Epidermal melanocyte (primary cell): ENCODE measurements at regions not wholly inside any gene's neighbourhood (a gene's known extent, or its start where the extent isn't known, plus 50 kb on each side); places are given as distances from the start of the nearest gene placed in this dataset.

Experiments
- DNase-seq: peaks from one replicate; pipeline ENCODE4 v3.0.0; 2011; ENCODE audit warnings: low spot score; ENCODE audit not compliant: insufficient read length

DNA sequence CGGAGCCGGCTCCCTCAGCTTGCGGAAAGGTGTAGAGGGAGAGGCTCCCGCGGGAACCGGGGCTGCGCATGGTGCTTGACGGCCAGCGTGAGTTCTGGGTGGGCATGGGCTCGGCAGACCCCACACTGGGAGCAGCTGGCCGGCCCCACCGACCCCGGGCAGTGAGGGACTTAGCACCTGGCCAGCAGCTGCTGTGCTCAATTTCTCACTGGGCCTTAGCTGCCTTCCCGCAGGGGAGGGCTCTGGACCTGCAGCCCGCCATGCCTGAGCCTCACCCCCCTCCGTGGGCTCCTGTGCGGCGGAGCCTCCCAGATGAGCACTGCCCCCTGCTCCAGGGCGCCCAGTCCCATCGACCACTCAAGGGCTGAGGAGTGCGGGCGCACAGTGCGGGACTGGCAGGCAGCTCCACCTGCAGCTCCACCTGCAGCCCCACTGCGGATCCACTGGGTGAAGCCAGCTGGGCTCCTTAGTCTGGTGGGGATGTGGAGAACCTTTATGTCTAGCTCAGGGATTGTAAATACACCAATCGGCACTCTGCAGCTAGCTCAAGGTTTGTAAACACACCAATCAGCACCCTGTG, 1141.8 kb downstream of the PCDH17 start:
- no peak for DNase-seq

DNA sequence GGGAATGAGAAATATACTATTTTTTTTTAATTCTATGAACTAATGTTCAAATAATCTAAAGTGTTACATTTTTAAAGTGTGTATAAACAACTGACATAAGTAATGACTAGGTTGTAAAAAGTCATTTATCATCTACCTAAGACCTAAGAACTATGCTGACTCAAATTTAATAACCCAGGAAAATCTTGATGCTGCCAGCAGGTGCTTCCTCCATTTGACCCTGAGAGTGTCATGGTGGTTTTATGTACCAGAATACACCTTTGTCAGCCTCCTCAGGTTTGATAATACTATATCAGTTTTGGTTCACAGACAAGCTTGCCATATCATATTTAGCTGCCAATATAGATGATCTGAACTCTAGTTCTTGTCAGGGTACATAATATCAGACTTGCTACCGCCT, 1151.2 kb downstream of the PCDH17 start:
- no peak for DNase-seq

DNA sequence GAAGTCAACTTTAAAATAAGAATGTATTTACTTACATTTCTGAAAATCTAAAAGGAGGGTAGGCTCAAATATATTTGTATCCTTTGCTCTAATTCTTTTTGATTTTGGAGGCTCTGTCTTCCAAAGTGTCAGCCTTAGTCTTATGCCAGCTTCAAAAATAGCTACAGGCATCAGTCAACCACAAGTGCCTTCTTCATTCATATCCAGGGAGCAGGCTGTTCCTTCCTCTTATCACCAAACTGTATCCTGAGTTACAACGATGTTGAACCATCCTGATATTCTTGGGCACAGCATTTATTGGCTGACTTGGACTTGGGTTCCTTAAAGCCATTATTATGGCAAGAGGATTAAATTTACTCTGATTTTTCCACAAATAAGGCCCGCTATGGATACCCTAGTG, 1161.3 kb downstream of the PCDH17 start:
- no peak for DNase-seq

DNA sequence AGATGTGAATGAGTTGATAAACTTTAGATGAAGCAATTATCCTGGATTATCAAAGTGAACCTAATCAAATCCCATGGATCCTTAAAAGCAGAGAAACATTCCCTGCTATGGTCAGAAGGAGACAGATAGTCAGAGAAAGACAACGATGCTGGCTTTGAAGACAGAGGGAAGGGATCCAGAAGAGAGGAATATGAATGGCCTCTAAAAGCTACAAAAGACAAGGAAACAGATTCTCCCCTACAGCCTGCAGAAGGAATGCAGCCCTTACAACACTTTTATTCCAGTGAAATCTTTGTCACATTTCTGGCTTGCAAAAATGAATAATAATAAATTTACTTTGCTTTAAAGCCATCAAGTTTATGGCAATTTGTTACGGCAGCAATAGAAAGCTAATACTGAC, 1164.2 kb downstream of the PCDH17 start:
- no peak for DNase-seq

DNA sequence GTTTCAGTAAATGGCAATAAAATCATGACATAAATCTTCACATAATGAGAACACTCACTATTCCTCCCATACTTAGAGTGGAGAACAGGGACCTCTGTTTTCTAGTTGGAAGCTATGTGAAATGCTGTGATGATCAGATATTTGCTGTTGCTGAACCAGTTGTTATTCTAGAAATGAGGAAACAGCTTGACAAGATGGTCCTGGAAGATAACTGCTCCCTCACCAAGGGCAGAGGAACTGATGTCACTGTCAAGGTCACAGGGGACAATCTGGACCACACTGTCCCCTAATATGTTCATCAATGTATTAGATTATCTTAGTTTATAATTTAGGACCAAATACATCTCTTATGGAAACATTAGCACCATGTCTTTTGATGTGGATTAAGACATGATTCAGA, 1173.3 kb downstream of the PCDH17 start:
- no peak for DNase-seq

DNA sequence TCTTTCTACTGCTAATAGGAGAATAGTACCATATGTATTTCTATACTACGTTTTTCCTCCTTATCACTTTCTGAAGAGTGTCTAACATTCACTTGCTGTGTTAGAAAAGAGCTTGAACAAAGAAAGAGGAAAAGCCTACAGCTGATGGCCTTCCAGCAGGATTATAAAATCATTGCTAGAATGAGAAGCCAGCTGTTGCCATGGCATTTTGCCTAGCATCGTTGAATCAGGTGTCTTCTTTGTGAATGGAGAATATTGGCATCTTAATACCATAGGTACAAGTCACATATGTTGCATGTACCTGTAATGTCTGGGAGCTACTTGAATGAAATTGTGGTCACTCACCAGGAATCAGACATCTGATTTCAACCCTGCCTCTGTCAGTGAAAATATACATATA, 1174.9 kb downstream of the PCDH17 start:
- no peak for DNase-seq

DNA sequence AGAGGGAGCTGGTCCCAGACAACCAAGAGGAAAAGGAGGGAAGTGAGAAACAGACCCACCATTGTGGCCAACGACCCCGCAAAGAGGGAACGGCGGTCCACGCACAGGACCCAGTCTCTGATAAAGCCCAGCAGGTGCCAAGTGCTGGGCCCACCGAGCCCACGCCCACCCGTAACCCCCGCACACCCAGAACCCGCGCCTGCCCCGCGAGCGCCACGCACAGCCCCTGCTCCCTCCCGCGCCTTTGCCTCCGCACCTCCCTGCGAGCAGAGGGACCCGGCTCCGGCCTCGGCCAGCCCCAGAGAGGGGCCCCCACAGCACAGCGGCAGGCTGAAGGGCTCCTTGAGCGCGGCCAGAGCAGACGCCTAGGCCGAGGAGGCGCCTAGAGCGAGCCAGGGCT, 1192.2 kb downstream of the PCDH17 start:
- DNase-seq = no peak

DNA sequence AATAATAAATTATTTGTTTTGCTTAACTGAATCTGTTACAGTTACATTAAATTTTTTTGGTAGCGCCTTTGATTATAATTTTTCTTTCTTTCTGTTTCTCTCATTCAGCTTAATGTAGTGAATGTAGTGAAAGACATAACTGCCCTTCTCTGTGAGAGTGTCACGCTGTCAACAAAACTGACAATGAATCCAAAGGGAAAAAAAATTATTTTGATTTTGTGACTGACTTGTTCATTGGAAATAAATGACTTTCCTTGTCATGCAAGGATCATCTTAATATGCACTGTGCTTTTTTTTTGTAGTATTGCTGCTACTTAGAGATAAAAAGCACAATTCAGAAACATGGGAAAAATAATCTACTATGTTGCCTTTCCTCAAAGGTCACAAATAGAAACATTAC, 1196.4 kb downstream of the PCDH17 start:
- DNase-seq = no peak

DNA sequence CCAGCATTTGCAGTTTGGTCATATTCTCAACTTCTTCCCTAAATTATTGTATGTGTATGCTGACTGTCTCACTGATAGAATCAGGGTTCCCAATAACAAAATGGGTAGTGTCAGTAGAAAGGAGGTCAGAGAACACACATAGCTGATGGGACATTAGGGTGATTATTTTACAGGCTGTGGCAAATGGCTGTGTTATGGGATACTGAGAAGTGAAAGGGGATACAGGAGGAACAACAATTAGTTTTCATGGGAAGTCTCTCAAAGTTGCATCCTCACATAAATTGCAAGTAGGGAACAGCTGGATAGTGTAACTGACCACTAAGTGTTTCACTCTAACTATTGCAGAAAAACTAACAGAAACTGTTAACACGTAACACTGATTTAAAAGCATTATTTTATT, 1199.3 kb downstream of the PCDH17 start:
- DNase-seq = no peak

DNA sequence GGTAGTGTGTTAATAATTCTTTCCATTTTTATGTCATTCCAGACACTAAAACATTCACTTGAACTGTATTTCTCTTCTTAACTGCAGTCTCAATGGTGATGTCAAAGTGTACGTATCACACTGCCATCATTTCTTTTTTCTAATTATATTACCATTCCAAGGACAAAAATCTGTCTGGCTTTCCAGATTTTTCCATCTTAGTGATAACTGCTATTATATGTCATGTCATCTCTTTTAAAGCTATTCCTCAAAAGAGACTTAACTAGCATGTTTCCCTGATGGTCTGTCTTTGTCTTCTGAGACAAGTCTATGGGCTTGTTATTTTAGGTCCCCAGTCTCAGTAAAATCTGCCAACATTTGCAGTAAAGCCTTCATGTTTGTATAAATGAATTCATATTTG, 1207.1 kb downstream of the PCDH17 start:
- DNase-seq = no peak

DNA sequence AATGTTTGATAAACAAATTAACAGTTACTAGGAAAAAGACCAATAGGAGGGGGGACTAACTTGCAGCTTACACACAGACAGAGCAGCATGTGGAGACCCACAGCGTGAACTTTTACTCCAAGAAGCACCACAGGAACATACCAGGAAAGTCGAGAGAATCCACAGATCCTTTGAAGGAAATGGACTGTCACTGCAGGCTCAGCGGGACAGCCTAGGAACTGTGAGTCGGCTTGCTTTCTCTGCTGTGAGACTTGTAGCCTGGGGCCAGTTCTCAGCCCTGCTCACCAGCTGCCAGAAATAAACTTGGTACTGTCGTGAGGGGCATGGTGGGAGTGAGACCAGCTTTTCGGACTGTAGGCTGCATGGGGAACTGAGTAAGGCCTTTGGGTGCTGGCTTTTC, 1211.5 kb downstream of the PCDH17 start:
- DNase-seq = no peak

DNA sequence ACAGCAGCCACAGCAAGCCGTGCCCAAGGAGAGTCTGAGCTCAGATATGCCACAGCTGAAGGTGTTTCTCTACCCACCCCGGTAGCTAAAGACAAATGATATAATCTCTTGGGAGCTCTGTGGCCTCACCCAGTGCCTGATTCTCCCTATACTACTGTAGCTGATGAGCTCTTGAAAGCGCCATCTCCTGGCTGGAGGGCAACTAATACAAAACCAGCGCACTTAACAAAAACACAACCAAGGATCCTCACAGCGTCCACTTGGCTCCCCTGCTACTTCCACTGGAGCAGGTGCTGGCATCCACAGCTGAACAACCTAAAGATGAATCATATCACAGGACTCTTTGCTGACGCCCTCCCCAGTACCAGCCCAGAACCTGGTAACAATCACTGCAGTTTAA, 1212.0 kb downstream of the PCDH17 start:
- DNase-seq = no peak

DNA sequence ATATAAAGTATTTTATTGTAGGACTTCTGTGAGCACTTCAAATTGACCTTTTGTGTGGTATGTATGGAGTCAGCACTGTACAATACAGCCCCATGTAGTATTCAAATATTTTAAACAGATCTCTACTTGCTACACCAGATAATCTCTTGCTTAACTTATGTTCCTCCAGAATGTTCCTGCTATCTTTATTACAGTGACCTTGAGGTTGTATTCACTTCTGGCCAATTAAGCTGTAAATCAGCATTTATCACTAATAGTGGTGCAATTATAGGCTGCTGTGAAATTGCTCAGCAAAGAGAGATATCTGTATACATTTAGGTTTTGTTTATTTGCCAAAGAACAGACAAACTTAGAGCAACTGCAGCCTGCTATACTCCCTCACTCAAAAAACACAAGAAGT, 1218.6 kb downstream of the PCDH17 start:
- DNase-seq = no peak

DNA sequence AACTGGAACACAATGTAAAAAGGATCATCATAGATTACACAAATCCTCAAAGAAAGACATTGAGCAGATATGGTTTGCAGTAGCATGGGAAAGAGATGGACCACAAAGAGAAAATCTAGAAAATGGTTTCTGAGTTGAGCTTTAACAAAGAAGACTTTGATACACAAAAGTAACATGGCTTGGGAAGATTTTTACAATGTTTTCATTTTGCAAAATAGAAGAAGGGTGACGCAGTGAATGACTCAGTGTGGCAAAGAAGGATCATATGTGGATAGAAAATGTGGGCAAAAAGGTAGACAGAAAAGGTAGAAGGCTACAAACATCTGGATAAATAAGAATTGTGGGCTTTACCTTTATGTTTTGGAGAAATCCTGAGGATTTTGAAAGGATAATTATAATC, 1220.5 kb downstream of the PCDH17 start:
- no peak for DNase-seq

DNA sequence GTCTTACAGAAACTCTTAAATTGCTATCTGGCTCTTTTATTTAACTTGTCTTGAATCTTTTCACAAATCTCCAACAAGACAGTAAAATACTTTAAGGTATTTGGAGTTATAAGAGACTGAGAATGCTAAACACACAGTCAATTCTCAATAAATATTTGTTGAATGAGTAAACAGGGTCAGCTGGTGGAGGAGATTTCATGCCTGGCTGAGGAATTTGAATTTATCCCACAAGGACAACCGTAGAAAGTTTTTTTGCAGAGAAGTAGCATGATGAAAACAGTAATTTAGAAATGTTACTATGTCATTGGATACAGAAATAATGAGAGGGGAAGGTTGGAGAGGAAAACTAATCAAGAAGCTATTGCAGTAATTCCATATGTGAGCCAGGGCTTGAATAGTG, 1223.7 kb downstream of the PCDH17 start:
- DNase-seq = peak; percentile 41

DNA sequence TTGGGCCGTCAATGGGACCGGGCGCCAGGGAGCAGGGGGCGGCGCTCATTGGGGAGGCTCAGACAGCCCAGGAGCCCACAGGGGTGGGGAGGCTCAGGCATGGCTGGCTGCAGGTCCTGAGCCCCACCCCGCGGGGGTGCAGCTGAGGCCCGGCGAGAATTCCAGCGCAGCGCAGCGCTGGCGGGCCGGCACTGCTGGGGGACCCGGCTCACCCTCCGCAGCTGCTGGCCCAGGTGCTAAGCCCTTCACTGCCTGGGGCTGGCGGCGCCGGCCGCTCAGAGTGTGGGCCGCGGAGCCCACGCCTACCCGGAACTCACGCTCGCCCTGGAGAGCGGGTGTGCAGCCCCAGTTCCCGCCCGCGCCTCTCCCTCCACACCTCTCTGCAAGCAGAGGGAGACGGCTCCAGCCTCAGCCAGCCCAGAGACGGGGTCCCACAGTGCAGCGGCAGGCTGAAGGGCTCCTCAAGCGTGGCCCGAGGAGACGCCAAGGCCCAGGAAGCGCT, 1227.4 kb downstream of the PCDH17 start:
- no peak for DNase-seq

DNA sequence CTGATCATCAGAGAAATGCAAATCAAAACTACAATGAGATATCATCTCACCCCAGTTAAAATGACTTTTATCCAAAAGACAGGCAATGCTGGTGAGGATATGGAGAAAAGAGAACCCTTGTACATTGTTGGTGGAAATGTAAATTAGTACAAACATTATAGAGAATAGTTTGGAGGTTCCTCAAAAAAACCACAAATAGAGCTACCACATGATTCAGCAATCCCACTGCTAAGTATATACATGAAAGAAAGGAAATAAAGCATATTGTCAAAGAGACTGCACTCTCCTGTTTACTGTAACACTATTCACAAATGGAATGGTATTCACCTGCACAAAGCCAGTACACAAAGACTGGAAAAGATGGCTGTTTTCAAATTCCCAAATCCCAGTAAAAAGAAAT, 1233.7 kb downstream of the PCDH17 start:
- no peak for DNase-seq

DNA sequence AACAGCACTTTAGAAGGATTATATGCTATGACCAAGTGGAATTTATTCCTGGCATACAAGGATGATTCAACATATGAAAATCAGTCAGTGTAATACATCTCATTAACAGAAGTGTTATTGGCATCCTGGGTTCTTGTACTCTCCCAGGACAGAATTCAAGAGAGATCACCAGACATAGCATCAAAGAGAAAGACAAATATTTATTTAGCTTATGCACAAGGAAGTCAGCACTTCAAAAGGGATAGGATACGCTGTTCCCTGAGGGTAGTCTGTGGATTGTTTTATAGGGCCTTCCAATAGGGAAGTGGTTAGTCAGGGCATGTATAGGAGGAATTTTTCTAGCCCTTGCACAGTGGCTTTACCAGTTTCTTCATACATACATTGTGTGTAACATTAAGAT, 1238.0 kb downstream of the PCDH17 start:
- DNase-seq = no peak

DNA sequence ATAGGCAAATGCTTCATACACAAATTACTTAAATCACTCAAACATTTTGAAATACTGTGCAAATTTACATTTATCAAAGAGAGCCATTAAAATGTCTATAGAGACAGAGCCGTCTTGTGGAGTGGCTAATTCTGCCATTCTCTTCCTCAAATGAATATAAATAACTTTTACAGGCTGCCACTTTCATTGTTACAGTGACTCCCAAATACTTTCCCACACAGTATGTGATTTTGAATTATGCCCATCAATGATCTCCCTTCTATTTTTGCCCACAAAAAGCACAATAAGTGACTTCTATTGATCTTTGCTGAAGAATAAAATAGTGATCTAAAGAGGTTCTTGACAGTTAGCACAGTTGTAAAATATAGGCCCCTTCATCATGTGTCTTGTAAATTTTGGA, 1244.9 kb downstream of the PCDH17 start:
- DNase-seq = no peak

DNA sequence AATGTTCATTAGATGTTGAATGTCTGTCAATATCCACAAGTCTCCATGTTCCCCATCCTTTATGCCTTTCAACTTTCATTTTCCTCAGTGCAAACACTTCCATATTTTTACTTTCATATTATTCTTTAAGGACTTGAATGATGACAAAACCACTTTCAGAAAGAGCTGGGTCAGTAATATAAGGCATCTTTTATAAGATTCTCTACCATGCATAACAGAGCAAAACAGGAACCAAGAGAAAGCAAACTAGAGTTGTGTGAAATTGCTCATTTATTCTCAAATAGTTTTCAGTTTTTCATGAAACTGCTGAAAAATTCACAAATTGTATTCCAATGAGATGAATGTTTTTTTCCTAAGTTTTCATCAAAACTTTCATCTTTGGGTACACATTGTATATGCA, 1247.6 kb downstream of the PCDH17 start:
- no peak for DNase-seq

DNA sequence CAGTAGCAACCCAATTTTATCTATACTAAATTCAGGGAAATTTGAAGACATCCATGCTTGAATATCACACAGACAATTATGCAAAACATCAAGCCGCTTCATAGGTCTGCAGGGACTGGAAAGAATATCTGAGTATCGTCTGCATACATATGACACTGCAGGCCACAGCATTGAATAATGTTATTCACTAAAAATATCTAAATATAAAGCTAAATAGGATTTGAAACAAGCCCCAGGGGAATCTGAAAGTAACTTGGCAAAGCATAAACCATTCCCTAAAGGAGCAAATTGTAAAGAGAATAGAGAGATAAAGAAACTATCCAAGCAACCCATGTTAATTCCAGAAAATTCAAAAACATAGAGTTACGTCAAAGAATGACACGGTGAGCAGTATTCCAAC, 1251.0 kb downstream of the PCDH17 start:
- DNase-seq = no peak

DNA sequence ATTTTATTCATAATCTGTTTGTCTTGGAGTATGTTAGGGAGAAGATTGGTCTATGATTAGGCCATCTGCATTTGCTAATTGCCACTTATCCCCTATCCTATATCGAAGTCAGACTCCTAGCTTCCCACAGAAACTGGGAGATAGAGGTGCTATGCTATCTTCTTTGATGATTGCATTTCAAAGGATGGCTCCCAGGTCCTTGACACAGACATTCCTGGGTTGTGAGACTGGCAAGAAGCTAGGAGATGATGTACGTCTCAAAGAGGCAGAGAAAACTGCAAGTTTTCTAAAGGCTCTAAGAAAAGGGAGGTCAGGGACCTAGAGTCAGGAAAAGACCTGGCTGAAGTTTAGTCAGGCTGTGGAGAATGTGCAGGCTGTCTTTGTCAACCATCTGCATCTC, 1251.9 kb downstream of the PCDH17 start:
- no peak for DNase-seq

DNA sequence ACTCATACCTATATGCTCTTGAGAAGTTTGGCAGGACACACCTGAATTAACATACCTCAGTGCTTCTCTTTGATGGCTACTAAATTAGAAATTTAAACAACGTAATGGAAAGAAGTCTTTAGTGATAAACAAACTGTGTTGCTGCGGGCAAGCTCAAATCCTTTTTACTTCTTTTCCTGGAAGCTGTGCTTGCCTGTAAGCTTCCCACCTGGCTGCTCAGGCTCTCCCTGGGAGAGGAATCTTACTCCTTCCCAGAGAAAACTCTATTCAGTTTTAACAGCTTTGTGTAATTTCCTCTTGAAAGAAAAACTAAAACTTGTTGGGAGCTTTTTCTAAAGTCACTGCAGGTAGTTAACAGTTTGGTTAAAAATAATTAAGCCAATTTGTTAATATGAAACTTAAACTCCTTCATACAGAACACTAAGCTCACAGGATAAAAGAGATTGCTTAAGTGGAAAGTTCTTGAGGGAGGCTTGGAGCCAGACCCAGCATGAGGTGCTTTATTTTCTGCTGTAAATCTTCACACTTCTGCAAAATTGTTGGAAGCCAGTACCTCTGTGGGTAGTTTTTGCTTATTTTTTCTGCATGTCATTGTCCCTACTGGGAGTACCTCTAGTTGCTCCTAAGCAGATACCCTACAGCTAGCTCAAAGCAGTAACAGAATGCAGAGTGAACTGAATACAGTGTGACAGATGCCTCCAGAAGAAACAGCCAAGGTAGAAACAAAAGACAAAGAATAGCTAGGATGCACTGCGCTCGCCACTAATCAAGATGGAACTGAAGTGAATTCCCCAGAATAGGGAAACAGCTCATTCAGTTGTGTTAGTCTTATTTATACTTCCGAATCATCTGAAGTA, 1253.0 kb downstream of the PCDH17 start:
- DNase-seq = no peak
